ENCODE measurements at regions not wholly inside any gene's neighbourhood (a gene's known extent, or its start where the extent isn't known, plus 50 kb on each side); places are given as distances from the start of the nearest gene placed in this dataset.

DNA sequence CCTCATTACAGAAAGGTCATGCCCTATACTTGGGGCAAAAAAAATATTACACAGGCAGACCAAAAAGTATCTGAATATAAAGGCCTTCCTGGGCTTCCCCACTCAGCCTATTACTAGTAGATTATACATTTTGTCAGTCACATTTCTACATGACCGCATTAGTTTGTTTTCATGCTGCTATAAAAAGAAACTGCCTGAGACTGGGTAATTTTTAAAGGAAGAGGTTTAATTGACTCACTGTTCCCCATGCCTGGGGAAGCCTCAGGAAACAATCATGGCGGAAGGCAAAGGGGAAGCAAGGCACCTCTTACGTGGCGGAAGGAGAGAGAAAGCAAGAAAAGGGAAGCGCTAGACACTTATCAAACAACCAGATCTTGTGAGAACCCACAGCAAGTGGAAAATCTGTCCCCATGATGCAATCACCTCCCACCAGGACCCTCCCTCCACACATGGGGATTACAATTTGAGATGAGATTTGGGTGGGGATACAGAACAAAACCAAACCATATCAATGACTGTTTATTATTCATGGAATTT is 1312.0 kb downstream of the PCDH7 start:
- H3K27me3 ChIP-seq (replicated peaks; ENCODE audit: control insufficient read depth, insufficient read depth, low read length), result no peaks in the 10 kb centered on the region
- TF ChIP-seq, protein P1, sequence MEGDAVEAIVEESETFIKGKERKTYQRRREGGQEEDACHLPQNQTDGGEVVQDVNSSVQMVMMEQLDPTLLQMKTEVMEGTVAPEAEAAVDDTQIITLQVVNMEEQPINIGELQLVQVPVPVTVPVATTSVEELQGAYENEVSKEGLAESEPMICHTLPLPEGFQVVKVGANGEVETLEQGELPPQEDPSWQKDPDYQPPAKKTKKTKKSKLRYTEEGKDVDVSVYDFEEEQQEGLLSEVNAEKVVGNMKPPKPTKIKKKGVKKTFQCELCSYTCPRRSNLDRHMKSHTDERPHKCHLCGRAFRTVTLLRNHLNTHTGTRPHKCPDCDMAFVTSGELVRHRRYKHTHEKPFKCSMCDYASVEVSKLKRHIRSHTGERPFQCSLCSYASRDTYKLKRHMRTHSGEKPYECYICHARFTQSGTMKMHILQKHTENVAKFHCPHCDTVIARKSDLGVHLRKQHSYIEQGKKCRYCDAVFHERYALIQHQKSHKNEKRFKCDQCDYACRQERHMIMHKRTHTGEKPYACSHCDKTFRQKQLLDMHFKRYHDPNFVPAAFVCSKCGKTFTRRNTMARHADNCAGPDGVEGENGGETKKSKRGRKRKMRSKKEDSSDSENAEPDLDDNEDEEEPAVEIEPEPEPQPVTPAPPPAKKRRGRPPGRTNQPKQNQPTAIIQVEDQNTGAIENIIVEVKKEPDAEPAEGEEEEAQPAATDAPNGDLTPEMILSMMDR (IDR thresholded peaks at IDR 0.05; ENCODE audit: insufficient read depth, low read length, poor library complexity, severe bottlenecking), result no peak
- no peak for DNase-seq (ENCODE audit: extremely low read depth, insufficient read length)

DNA sequence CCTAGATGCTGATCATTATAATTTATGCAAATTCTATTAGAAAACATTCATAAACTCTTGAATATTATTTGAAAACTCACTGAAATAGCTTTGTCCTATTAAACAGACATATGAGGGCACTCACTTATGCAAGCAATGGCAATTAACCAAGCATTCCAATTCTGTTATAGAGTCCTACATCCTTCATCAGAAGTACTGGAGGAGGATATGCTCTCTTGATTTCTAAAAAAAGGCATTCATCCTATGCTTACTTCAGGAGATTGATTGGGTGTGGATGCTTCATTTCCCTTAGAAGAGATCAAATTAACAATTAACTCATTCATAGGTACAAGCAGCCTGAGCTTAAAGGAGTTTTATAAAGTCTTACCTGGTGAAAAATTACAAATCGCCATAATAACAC is 1317.2 kb downstream of the PCDH7 start:
- Histone ChIP-seq H3K36me3 (ENCODE audit: control insufficient read depth, insufficient read depth, low read length) (no peaks in the 10 kb centered on the region), H3K27me3 (replicated peaks; ENCODE audit: control insufficient read depth, insufficient read depth, low read length) (no peaks in the 10 kb centered on the region), H3K4me3 (replicated peaks; ENCODE audit: low read depth, low read length) (no peak overlapping the region)
- TF ChIP-seq, protein P1 (IDR thresholded peaks at IDR 0.05; ENCODE audit: insufficient read depth, low read length, poor library complexity, severe bottlenecking), result no peak
- DNase-seq (ENCODE audit: extremely low read depth, insufficient read length), result no peak

More for the DNA sequence above, 1312.0 kb downstream of the PCDH7 start:
- H3K4me3 ChIP-seq (replicated peaks; ENCODE audit: low read depth, low read length), result no peak overlapping the region
- no peaks in the 10 kb centered on the region for H3K36me3 ChIP-seq (ENCODE audit: control insufficient read depth, insufficient read depth, low read length)

GRCh38 chr4:32042486-32043247 is 1322.5 kb downstream of the PCDH7 start:
- Histone ChIP-seq H3K27me3 (replicated peaks; ENCODE audit: control insufficient read depth, insufficient read depth, low read length) (no peaks in the 10 kb centered on the region), H3K4me3 (replicated peaks; ENCODE audit: low read depth, low read length) (no peak overlapping the region), H3K36me3 (ENCODE audit: control insufficient read depth, insufficient read depth, low read length) (no peaks in the 10 kb centered on the region)
- TF ChIP-seq, protein P1 (IDR thresholded peaks at IDR 0.05; ENCODE audit: insufficient read depth, low read length, poor library complexity, severe bottlenecking), result no peak
- no peak for DNase-seq (ENCODE audit: extremely low read depth, insufficient read length)

DNA sequence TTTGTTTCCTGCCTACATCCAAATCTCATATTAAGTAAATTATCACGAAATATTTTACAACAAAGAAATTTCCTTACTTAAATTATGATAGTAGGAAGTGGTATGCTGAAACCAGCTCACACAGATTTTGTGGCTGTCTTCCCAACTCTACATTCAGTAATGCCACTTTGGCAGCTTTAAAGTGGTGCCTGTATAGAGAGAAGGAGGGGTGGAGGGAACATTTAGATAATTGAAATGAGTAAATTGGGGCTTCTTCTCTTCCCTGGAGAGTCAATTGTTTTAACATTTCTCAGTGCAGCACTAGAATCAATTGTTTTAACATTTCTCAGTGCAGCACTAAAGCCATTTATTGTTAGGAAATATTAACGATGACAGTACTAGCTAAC is 1323.1 kb downstream of the PCDH7 start:
- no peak for DNase-seq (ENCODE audit: extremely low read depth, insufficient read length)
- no peaks in the 10 kb centered on the region for H3K36me3 ChIP-seq (ENCODE audit: control insufficient read depth, insufficient read depth, low read length)
- H3K4me3 ChIP-seq (replicated peaks; ENCODE audit: low read depth, low read length), result no peak overlapping the region
- H3K27me3 ChIP-seq (replicated peaks; ENCODE audit: control insufficient read depth, insufficient read depth, low read length), result no peaks in the 10 kb centered on the region
- TF ChIP-seq, protein P1 (IDR thresholded peaks at IDR 0.05; ENCODE audit: insufficient read depth, low read length, poor library complexity, severe bottlenecking), result no peak

GRCh38 chr4:32061916-32062315 is 1341.7 kb downstream of the PCDH7 start:
- TF ChIP-seq, protein P1 (IDR thresholded peaks at IDR 0.05; ENCODE audit: insufficient read depth, low read length, poor library complexity, severe bottlenecking), result no peak
- H3K27me3 ChIP-seq (replicated peaks; ENCODE audit: control insufficient read depth, insufficient read depth, low read length), result no peaks in the 10 kb centered on the region
- DNase-seq (ENCODE audit: extremely low read depth, insufficient read length), result no peak
- no peak overlapping the region for H3K4me3 ChIP-seq (replicated peaks; ENCODE audit: low read depth, low read length)
- no peaks in the 10 kb centered on the region for H3K36me3 ChIP-seq (ENCODE audit: control insufficient read depth, insufficient read depth, low read length)
